WTC11 (cell line): ENCODE measurements at regions not wholly inside any gene's neighbourhood (a gene's known extent, or its start where the extent isn't known, plus 50 kb on each side); places are given as distances from the start of the nearest gene placed in this dataset.

Experiments used
- ATAC-seq: fragments of 200-7000 bp; cut with Tn5 transposase; 2 replicates; pipeline ENCODE4 v1.10.0; 2021; ENCODE audit warnings: mild to moderate bottlenecking, moderate library complexity
- CTCF ChIA-PET: fragments of 300-600 bp; sonication (Branson Sonifier 250); formaldehyde crosslinking; loops from one replicate; lab custom pipeline; 2021; ENCODE audit warnings: antibody characterized with exemption; lab: Charles Lee
- POLR2A ChIA-PET: fragments of 350-600 bp; sonication (Branson Sonifier 250); formaldehyde crosslinking; loops from one replicate; lab custom pipeline; 2021; ENCODE audit warnings: antibody characterized with exemption; lab: Charles Lee
- DNase-seq: peaks from one replicate; pipeline ENCODE4 v3.0.0; 2021; ENCODE audit warnings: low spot score
- H3K27ac Mint-ChIP-seq: 2 replicates; pipeline ENCODE4 v1.8.0; 2021; ENCODE audit warnings: mixed read lengths
- H3K27me3 Mint-ChIP-seq: 2 replicates; pipeline ENCODE4 v1.8.0; 2021; ENCODE audit warnings: low read depth, mild to moderate bottlenecking, moderate library complexity, mixed read lengths
- H3K36me3 Mint-ChIP-seq: 2 replicates; pipeline ENCODE4 v1.8.0; 2021; ENCODE audit warnings: mixed read lengths
- H3K4me1 Mint-ChIP-seq: 2 replicates; pipeline ENCODE4 v1.8.0; 2022; ENCODE audit warnings: mixed read lengths
- H3K4me3 Mint-ChIP-seq: 2 replicates; pipeline ENCODE4 v1.8.0; 2021; ENCODE audit warnings: mild to moderate bottlenecking, moderate library complexity, mixed read lengths
- H3K9me3 Mint-ChIP-seq: 2 replicates; pipeline ENCODE4 v1.8.0; 2021; ENCODE audit warnings: mixed read lengths
- AFF4 ChIP-seq: sonication (generic); formaldehyde crosslinking; IDR thresholded peaks from 2 replicates; pipeline ENCODE4 v1.8.1; 2023; ENCODE audit warnings: mild to moderate bottlenecking, missing genetic modification reagents, borderline replicate concordance
- ATF1 ChIP-seq: sonication (generic); formaldehyde crosslinking; IDR thresholded peaks from 2 replicates; pipeline ENCODE4 v1.8.1; 2023; ENCODE audit warnings: mild to moderate bottlenecking, moderate library complexity, missing genetic modification reagents
- ATF6 ChIP-seq: sonication (generic); formaldehyde crosslinking; IDR thresholded peaks from 2 replicates; pipeline ENCODE4 v1.8.1; 2023; ENCODE audit warnings: mild to moderate bottlenecking, missing genetic modification reagents
- CDX4 ChIP-seq: fragments of 250-450 bp; sonication (Bioruptor Pico); IDR thresholded peaks from 2 replicates; pipeline ENCODE4 v1.9.0; 2021; ENCODE audit warnings: moderate library complexity, mild to moderate bottlenecking, inconsistent platforms, borderline replicate concordance
- E2F5 ChIP-seq: sonication (generic); formaldehyde crosslinking; IDR thresholded peaks from 2 replicates; pipeline ENCODE4 v1.8.1; 2022; ENCODE audit warnings: mild to moderate bottlenecking, moderate library complexity, missing genetic modification reagents
- ESRRA ChIP-seq: sonication (generic); formaldehyde crosslinking; IDR thresholded peaks from 2 replicates; pipeline ENCODE4 v1.8.1; 2022; ENCODE audit warnings: mild to moderate bottlenecking, missing genetic modification reagents, borderline replicate concordance
- FOXP1 ChIP-seq: sonication (generic); formaldehyde crosslinking; IDR thresholded peaks from 2 replicates; pipeline ENCODE4 v1.8.0; 2022; ENCODE audit warnings: missing genetic modification reagents, mild to moderate bottlenecking, moderate library complexity, borderline replicate concordance
- GABPB1 ChIP-seq: sonication (generic); formaldehyde crosslinking; IDR thresholded peaks from 2 replicates; pipeline ENCODE4 v1.8.1; 2023; ENCODE audit warnings: mild to moderate bottlenecking, missing genetic modification reagents
- GRHL2 ChIP-seq: fragments of 250-450 bp; sonication (Bioruptor Pico); IDR thresholded peaks from 2 replicates; pipeline ENCODE4 v1.8.0; 2022; ENCODE audit warnings: mild to moderate bottlenecking, moderate library complexity; ENCODE audit not compliant: insufficient replicate concordance, severe bottlenecking
- HMGA2 ChIP-seq: fragments of 250-450 bp; sonication (Bioruptor Pico); IDR thresholded peaks from 2 replicates; pipeline ENCODE4 v1.4.0; 2021; ENCODE audit warnings: mild to moderate bottlenecking, moderate library complexity
- IRF2 ChIP-seq: sonication (generic); formaldehyde crosslinking; IDR thresholded peaks from 2 replicates; pipeline ENCODE4 v1.8.0; 2022; ENCODE audit warnings: low read depth, missing genetic modification reagents, borderline replicate concordance
- KAT7 ChIP-seq: sonication (generic); formaldehyde crosslinking; IDR thresholded peaks from 2 replicates; pipeline ENCODE4 v1.8.1; 2023; ENCODE audit warnings: missing genetic modification reagents, mild to moderate bottlenecking, borderline replicate concordance
- MXD4 ChIP-seq: fragments of 250-450 bp; sonication (Bioruptor Pico); IDR thresholded peaks from 2 replicates; pipeline ENCODE4 v1.8.0; 2021; ENCODE audit warnings: mild to moderate bottlenecking, moderate library complexity, borderline replicate concordance
- NFYB ChIP-seq: sonication (generic); formaldehyde crosslinking; conservative IDR thresholded peaks from 2 replicates; pipeline ENCODE4 v1.8.0; 2022; ENCODE audit warnings: low read depth, missing genetic modification reagents
- PREB ChIP-seq: sonication (generic); formaldehyde crosslinking; IDR thresholded peaks from 2 replicates; pipeline ENCODE4 v1.8.1; 2022; ENCODE audit warnings: mild to moderate bottlenecking, missing genetic modification reagents, moderate library complexity, borderline replicate concordance
- RORB ChIP-seq: fragments of 250-450 bp; sonication (Bioruptor Pico); IDR thresholded peaks from 2 replicates; pipeline ENCODE4 v1.9.0; 2021; ENCODE audit warnings: mild to moderate bottlenecking
- SOX15 ChIP-seq: fragments of 250-450 bp; sonication (Bioruptor Pico); IDR thresholded peaks from 2 replicates; pipeline ENCODE4 v1.9.0; 2021; ENCODE audit warnings: mild to moderate bottlenecking
- TEAD1 ChIP-seq: sonication (generic); formaldehyde crosslinking; IDR thresholded peaks from 2 replicates; pipeline ENCODE4 v1.8.0; 2022; ENCODE audit warnings: mild to moderate bottlenecking, missing genetic modification reagents
- TEAD4 ChIP-seq: sonication (generic); formaldehyde crosslinking; IDR thresholded peaks from 2 replicates; pipeline ENCODE4 v1.8.0; 2022; ENCODE audit warnings: mild to moderate bottlenecking, missing genetic modification reagents
- USF2 ChIP-seq: sonication (generic); formaldehyde crosslinking; IDR thresholded peaks from 2 replicates; pipeline ENCODE4 v1.8.1; 2023; ENCODE audit warnings: mild to moderate bottlenecking, missing genetic modification reagents, moderate library complexity
- ZNF219 ChIP-seq: sonication (generic); formaldehyde crosslinking; IDR thresholded peaks from 2 replicates; pipeline ENCODE4 v1.8.0; 2023; ENCODE audit warnings: missing genetic modification reagents, mild to moderate bottlenecking, borderline replicate concordance
- ZNF263 ChIP-seq: sonication (generic); formaldehyde crosslinking; IDR thresholded peaks from 2 replicates; pipeline ENCODE4 v1.8.1; 2022; ENCODE audit warnings: low read depth, mild to moderate bottlenecking, moderate library complexity, missing genetic modification reagents
- ZNF396 ChIP-seq: fragments of 250-450 bp; sonication (Bioruptor Pico); IDR thresholded peaks from 2 replicates; pipeline ENCODE4 v1.8.0; 2021; ENCODE audit warnings: mild to moderate bottlenecking, moderate library complexity, borderline replicate concordance
- ZNF416 ChIP-seq: fragments of 250-450 bp; sonication (Bioruptor Pico); IDR thresholded peaks from 2 replicates; pipeline ENCODE4 v1.9.0; 2021; ENCODE audit warnings: mild to moderate bottlenecking, inconsistent platforms
- ZNF423 ChIP-seq: fragments of 250-450 bp; sonication (Bioruptor Pico); IDR thresholded peaks from 2 replicates; pipeline ENCODE4 v2.1.2; 2022; ENCODE audit warnings: mild to moderate bottlenecking, moderate library complexity
- ZSCAN18 ChIP-seq: fragments of 250-450 bp; sonication (Bioruptor Pico); IDR thresholded peaks from 2 replicates; pipeline ENCODE4 v2.1.2; 2022; ENCODE audit warnings: mild to moderate bottlenecking, moderate library complexity

- no peak for TF ChIP-seq ZSCAN18
These were observed 225.7 kb downstream of the PYDC2 start (continued) for GRCh38 chr3:191686626-191687025.

- ChIA-PET POLR2A (no interaction called here), CTCF (no interaction called here)
- ATAC-seq (peak; percentile 93), DNase-seq (peak; percentile 43)
- Mint-ChIP-seq H3K27me3 (peaks cover 3% of the 10 kb centered on the region), H3K4me3 (peak overlapping the region; percentile 3; the same call in 1 of the 2 replicates), H3K9me3 (peaks cover 4% of the 10 kb centered on the region; the same call in 1 of the 2 replicates), H3K36me3 (peaks cover 10% of the 10 kb centered on the region), H3K4me1 (peaks cover 58% of the 10 kb centered on the region), H3K27ac (peak overlapping the region; percentile 89)
- TF ChIP-seq ZNF416 (CRISPR knock-in tag) (no peak), GABPB1 (CRISPR knock-in tag) (no peak), E2F5 (CRISPR knock-in tag) (no peak), ATF1 (CRISPR knock-in tag) (no peak), PREB (CRISPR knock-in tag) (no peak), GRHL2 (no peak), NFYB (CRISPR knock-in tag) (no peak), IRF2 (no peak), USF2 (CRISPR knock-in tag) (no peak), RORB (CRISPR knock-in tag) (no peak), ZNF219 (CRISPR knock-in tag) (no peak), TEAD1 (CRISPR knock-in tag) (peak; percentile 95; the same call in 1 of the 2 replicates), ZNF396 (no peak), HMGA2 (CRISPR knock-in tag) (no peak), ATF6 (no peak), ZNF423 (no peak), AFF4 (no peak; the same call in 1 of the 2 replicates), FOXP1 (CRISPR knock-in tag) (no peak), ESRRA (CRISPR knock-in tag) (no peak), SOX15 (no peak), MXD4 (no peak), ZNF263 (CRISPR knock-in tag) (no peak), CDX4 (CRISPR knock-in tag) (no peak), TEAD4 (CRISPR knock-in tag) (no peak), KAT7 (CRISPR knock-in tag) (no peak)
These were observed 227.9 kb downstream of the PYDC2 start for GRCh38 chr3:191688756-191689433.
